PFSK-1 (cell line): ENCODE measurements at regions not wholly inside any gene's neighbourhood (a gene's known extent, or its start where the extent isn't known, plus 50 kb on each side); places are given as distances from the start of the nearest gene placed in this dataset.

Experiments used
- FOXP2 ChIP-seq: optimal IDR thresholded peaks from 2 replicates; pipeline ENCODE3; 2011; ENCODE audit warnings: borderline replicate concordance, control low read depth, inconsistent platforms; ENCODE audit not compliant: insufficient read depth; ENCODE audit errors: extremely low read length, extremely low read depth
- POLR2AphosphoS5 ChIP-seq: IDR thresholded peaks from 2 replicates; pipeline ENCODE4 v1.6.1; 2012; ENCODE audit warnings: low read depth, mild to moderate bottlenecking, control low read depth, low read length, moderate library complexity
- SIN3A ChIP-seq: IDR thresholded peaks from 2 replicates; pipeline ENCODE4 v1.6.1; 2012; ENCODE audit warnings: mild to moderate bottlenecking, low read length, moderate library complexity, borderline replicate concordance; ENCODE audit not compliant: insufficient read depth
- TAF1 ChIP-seq: IDR thresholded peaks from 2 replicates; pipeline ENCODE4 v1.6.1; 2012; ENCODE audit warnings: low read length, control low read depth, borderline replicate concordance; ENCODE audit not compliant: insufficient read depth
- TF ChIP-seq, protein P1 (sequence below), 2 experiments: IDR thresholded peaks; 2 replicates each; pipeline versions ENCODE4 v1.6.1 to v1.8.0; 2011 to 2012; ENCODE audit warnings: low read depth in 2 of 2, low read length in 2 of 2, control low read depth in 1 of 2, inconsistent platforms in 1 of 2, mild to moderate bottlenecking in 1 of 2, moderate library complexity in 1 of 2; ENCODE audit not compliant: insufficient read depth in 1 of 2

DNA sequence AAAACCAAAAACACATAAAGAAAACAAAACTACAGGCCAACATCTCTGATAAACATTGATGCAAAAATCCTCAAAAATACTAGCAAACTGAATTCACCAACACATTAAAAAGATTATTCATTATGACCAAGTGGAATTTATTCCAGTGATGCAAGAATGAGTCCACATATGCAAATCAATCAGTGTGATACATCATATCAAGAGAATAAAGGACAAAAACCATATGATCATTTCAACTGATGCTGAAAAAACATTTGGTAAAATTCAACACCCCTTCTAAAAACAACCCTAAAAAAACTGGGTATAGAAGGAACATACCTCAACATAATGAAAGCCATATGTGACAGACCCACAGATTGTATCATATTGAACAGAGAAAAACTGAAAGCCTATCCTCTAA lies 265.6 kb upstream of the DCBLD2 start:
- TF ChIP-seq SIN3A (no peak), FOXP2 (no peak), POLR2AphosphoS5 (no peak), TAF1 (no peak)
- TF ChIP-seq, protein P1, sequence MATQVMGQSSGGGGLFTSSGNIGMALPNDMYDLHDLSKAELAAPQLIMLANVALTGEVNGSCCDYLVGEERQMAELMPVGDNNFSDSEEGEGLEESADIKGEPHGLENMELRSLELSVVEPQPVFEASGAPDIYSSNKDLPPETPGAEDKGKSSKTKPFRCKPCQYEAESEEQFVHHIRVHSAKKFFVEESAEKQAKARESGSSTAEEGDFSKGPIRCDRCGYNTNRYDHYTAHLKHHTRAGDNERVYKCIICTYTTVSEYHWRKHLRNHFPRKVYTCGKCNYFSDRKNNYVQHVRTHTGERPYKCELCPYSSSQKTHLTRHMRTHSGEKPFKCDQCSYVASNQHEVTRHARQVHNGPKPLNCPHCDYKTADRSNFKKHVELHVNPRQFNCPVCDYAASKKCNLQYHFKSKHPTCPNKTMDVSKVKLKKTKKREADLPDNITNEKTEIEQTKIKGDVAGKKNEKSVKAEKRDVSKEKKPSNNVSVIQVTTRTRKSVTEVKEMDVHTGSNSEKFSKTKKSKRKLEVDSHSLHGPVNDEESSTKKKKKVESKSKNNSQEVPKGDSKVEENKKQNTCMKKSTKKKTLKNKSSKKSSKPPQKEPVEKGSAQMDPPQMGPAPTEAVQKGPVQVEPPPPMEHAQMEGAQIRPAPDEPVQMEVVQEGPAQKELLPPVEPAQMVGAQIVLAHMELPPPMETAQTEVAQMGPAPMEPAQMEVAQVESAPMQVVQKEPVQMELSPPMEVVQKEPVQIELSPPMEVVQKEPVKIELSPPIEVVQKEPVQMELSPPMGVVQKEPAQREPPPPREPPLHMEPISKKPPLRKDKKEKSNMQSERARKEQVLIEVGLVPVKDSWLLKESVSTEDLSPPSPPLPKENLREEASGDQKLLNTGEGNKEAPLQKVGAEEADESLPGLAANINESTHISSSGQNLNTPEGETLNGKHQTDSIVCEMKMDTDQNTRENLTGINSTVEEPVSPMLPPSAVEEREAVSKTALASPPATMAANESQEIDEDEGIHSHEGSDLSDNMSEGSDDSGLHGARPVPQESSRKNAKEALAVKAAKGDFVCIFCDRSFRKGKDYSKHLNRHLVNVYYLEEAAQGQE (IDR thresholded peaks at IDR 0.05; ENCODE audit: insufficient read depth in 1 of 2, low read depth in 2 of 2, low read length in 2 of 2), result no peak

- TF ChIP-seq, protein P1 (IDR thresholded peaks at IDR 0.05; ENCODE audit: insufficient read depth in 1 of 2, low read depth in 2 of 2, low read length in 2 of 2), result no peak
- TF ChIP-seq POLR2AphosphoS5, result no peak
- TF ChIP-seq SIN3A, result no peak
- no peak for TF ChIP-seq FOXP2
These were observed 261.8 kb upstream of the DCBLD2 start for GRCh38 chr3:99163314-99163713.

DNA sequence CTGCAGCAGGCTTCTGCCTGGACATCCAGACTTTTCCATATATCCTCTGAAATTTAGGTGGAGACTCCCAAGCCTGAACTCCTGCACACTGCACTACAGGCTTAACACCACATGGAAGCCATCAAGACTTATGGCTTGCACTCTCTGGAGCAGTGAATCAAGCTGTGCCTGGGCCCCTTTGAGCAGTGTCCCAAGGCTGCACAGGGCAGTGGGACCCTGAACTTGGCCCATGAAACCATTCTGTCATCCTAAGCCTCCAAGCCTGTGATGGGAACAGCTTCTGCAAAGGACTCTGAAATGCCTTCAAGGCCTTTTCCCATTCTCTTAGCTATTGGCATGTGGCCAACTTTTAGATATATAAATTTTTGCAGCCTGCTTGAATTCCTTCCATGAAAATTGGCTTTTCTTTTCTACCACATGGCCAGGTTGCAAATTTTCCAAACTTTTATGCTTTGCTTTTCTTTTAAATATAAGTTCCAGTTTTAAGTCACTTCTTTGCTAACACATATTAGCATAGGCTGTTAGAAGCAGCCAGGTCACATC lies 257.8 kb upstream of the DCBLD2 start:
- TF ChIP-seq, protein P1 (IDR thresholded peaks at IDR 0.05; ENCODE audit: insufficient read depth in 1 of 2, low read depth in 2 of 2, low read length in 2 of 2), result no peak
- no peak for TF ChIP-seq TAF1
- TF ChIP-seq POLR2AphosphoS5, result no peak
- TF ChIP-seq SIN3A, result no peak
- TF ChIP-seq FOXP2, result no peak

GRCh38 chr3:99145031-99145430 lies 243.5 kb upstream of the DCBLD2 start:
- no peak for TF ChIP-seq SIN3A
- no peak for TF ChIP-seq POLR2AphosphoS5
- TF ChIP-seq TAF1, result no peak
- no peak for TF ChIP-seq FOXP2

DNA sequence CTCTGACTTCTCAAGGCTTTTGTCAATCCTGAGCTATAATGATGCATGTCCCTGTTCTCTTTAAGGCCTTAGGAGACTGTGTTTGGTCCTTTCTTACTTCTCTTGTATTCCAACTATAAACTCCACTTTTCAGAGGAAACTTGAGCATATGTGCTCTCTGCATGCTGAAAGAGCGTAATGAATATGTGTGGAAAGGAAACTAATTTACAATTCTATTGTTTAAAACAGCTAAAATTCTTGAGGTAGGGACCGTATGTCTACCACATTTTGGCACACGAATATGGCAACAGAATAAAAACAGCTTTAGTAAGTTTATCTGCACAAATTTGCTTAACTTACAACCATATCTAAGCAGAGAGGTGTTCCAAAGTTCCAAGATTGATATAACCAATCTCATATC lies 242.0 kb upstream of the DCBLD2 start:
- TF ChIP-seq, protein P1 (IDR thresholded peaks at IDR 0.05; ENCODE audit: insufficient read depth in 1 of 2, low read depth in 2 of 2, low read length in 2 of 2), result no peak
- TF ChIP-seq POLR2AphosphoS5 (no peak), SIN3A (no peak), FOXP2 (no peak), TAF1 (no peak)
